Endothelial cell (in vitro differentiated cells): ENCODE measurements at regions not wholly inside any gene's neighbourhood (a gene's known extent, or its start where the extent isn't known, plus 50 kb on each side); places are given as distances from the start of the nearest gene placed in this dataset.

Experiments used
- DNase-seq: peaks from one replicate; pipeline ENCODE4 v3.0.0; 2021; ENCODE audit warnings: low spot score
- H3K27ac Mint-ChIP-seq: one replicate; pipeline ENCODE4 v1.8.0; 2021; ENCODE audit warnings: mixed read lengths, inconsistent platforms; ENCODE audit not compliant: unreplicated experiment
- H3K27me3 Mint-ChIP-seq: one replicate; pipeline ENCODE4 v1.8.0; 2021; ENCODE audit warnings: mild to moderate bottlenecking, moderate library complexity, mixed read lengths, inconsistent platforms; ENCODE audit not compliant: unreplicated experiment
- H3K36me3 Mint-ChIP-seq: one replicate; pipeline ENCODE4 v1.8.0; 2021; ENCODE audit warnings: mild to moderate bottlenecking, low read depth, mixed read lengths, inconsistent platforms; ENCODE audit not compliant: unreplicated experiment
- H3K4me1 Mint-ChIP-seq: one replicate; pipeline ENCODE4 v1.8.0; 2021; ENCODE audit warnings: mild to moderate bottlenecking, mixed read lengths, inconsistent platforms; ENCODE audit not compliant: unreplicated experiment
- H3K4me3 Mint-ChIP-seq: one replicate; pipeline ENCODE4 v1.8.0; 2021; ENCODE audit warnings: mild to moderate bottlenecking, mixed read lengths, inconsistent platforms; ENCODE audit not compliant: unreplicated experiment
- H3K9me3 Mint-ChIP-seq: one replicate; pipeline ENCODE4 v1.8.0; 2021; ENCODE audit warnings: mixed read lengths, inconsistent platforms; ENCODE audit not compliant: unreplicated experiment
- CTCF ChIP-seq: fragments of 200-600 bp; sonication (generic); IDR thresholded peaks from one replicate; pipeline ENCODE4 v1.5.0; 2021; ENCODE audit warnings: antibody characterized with exemption; ENCODE audit not compliant: unreplicated experiment

GRCh38 chr1:192920412-192920811, 111.6 kb downstream of the RGS2 start:
- TF ChIP-seq CTCF: no peak
- Mint-ChIP-seq H3K27ac (no peak overlapping the region), H3K4me3 (no peak overlapping the region), H3K27me3 (peaks cover 1% of the 10 kb centered on the region), H3K9me3 (no peaks in the 10 kb centered on the region), H3K4me1 (no peaks in the 10 kb centered on the region), H3K36me3 (no peaks in the 10 kb centered on the region)
- no peak for DNase-seq

GRCh38 chr1:192925609-192926008, 116.8 kb downstream of the RGS2 start:
- Mint-ChIP-seq H3K9me3 (no peaks in the 10 kb centered on the region), H3K36me3 (no peaks in the 10 kb centered on the region), H3K27ac (no peak overlapping the region), H3K4me1 (no peaks in the 10 kb centered on the region), H3K4me3 (no peak overlapping the region), H3K27me3 (peaks cover 2% of the 10 kb centered on the region)
- no peak for TF ChIP-seq CTCF
- no peak for DNase-seq

GRCh38 chr1:192926736-192927135, 117.9 kb downstream of the RGS2 start:
- Mint-ChIP-seq H3K36me3 (no peaks in the 10 kb centered on the region), H3K4me3 (no peak overlapping the region)
- TF ChIP-seq CTCF: no peak

GRCh38 chr1:192927496-192927895, 118.7 kb downstream of the RGS2 start:
- Mint-ChIP-seq H3K36me3 (peaks cover 3% of the 10 kb centered on the region), H3K27me3 (peaks cover 2% of the 10 kb centered on the region), H3K4me1 (no peaks in the 10 kb centered on the region), H3K9me3 (no peaks in the 10 kb centered on the region), H3K4me3 (no peak overlapping the region), H3K27ac (no peak overlapping the region)
- no peak for TF ChIP-seq CTCF
- DNase-seq: no peak

More at GRCh38 chr1:192926736-192927135, 117.9 kb downstream of the RGS2 start:
- no peak for DNase-seq
- Mint-ChIP-seq H3K27me3 (peaks cover 2% of the 10 kb centered on the region), H3K27ac (no peak overlapping the region), H3K4me1 (no peaks in the 10 kb centered on the region), H3K9me3 (no peaks in the 10 kb centered on the region)

- Mint-ChIP-seq H3K27me3 (peaks cover 2% of the 10 kb centered on the region), H3K27ac (no peak overlapping the region), H3K36me3 (peaks cover 3% of the 10 kb centered on the region), H3K4me3 (no peak overlapping the region), H3K9me3 (no peaks in the 10 kb centered on the region), H3K4me1 (peaks cover 11% of the 10 kb centered on the region)
- DNase-seq: no peak
- TF ChIP-seq CTCF: no peak
Measured at GRCh38 chr1:192929597-192929996, 120.8 kb downstream of the RGS2 start.
